COLO668 (cell line): ENCODE measurements at regions not wholly inside any gene's neighbourhood (a gene's known extent, or its start where the extent isn't known, plus 50 kb on each side); places are given as distances from the start of the nearest gene placed in this dataset.

ENCODE experiments used
- DNase-seq: peaks from one replicate; lab custom pipeline; 2025; ENCODE audit not compliant: unreplicated experiment; lab: John Stamatoyannopoulos, UW

GRCh38 chr6:7047966-7048365 lies 59.8 kb upstream of the RREB1 start:
- no peak for DNase-seq

DNA sequence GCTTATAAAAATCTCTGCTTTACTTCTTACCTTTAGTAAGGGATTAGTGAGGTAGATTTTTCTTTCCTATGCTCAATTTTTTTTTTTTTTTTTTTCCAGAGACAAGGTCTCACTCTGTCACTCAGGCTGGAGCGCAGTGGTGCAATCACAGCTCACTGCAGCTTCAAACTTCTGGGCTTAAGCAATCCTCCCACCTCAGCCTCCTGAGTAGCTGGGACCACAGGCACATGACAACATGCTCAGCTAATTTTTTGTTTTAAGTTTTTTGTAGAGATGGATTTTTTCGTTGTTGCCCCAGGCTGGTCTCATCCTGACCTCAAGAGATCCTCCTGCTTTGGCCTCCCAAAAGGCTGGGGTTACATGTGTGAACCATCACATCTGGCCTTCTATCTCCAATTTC lies 58.9 kb upstream of the RREB1 start:
- DNase-seq = no peak

DNA sequence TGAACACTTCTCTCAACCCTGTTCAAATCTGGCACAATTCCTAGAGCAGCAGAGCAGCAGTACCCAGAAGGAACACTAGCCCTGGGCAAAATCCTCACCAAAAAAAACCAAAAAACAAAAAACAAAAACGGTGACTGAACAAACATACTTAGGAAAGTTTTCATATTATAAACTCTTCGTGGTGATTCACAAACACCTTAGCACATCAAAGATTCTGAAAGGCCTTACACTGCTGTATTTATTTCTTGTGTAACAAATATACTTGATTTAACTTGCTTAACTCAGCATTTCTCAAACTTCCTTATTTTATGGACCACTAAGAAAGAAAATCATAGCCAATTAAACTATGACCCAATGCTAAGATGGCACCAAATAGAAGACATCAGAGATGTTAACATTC lies 57.8 kb upstream of the RREB1 start:
- DNase-seq = no peak

DNA sequence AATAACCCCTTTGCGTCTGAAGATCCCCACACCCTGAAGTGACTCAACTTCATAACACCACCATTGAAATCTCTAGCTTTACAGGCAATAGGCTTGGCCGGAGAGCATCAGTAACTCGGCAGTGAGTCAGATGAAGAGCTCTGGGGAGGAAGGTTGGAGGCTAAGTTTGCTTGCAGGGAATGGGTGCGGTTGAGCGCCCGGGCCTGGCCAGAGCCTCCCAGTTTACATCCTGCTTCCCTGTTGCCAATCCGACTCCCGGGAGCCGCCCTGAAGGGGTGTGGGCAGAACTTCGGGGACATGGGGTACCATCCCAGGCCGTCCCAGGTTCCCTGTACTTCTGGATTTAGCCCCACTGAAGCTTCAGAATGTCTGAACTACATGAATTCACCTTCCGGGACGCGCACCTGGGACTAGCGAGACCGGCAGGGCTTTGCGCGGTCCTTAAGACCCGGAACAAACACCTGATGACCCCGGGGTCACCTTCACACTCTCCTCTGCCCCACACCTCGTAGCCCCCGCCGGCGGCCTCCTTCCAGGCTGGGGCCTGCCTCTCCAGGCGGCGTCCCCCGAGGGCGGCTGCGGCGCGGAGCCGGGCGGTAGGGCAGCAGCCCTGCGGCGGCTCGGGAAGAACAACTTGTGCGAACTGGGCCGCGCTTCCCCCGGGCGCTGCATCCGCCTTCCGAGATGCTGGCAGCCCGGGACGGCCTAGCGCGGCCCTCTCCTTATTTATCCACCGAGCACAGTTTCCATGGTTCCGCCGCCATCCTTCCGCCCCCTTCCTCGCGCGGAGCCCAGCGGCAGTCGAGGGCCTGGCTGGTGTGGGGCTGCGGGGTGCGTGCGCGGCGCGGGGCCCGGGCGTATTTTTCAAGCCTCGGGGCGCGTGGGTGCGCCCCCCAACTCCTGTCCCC lies 56.6 kb upstream of the RREB1 start:
- peak; percentile 56 for DNase-seq

DNA sequence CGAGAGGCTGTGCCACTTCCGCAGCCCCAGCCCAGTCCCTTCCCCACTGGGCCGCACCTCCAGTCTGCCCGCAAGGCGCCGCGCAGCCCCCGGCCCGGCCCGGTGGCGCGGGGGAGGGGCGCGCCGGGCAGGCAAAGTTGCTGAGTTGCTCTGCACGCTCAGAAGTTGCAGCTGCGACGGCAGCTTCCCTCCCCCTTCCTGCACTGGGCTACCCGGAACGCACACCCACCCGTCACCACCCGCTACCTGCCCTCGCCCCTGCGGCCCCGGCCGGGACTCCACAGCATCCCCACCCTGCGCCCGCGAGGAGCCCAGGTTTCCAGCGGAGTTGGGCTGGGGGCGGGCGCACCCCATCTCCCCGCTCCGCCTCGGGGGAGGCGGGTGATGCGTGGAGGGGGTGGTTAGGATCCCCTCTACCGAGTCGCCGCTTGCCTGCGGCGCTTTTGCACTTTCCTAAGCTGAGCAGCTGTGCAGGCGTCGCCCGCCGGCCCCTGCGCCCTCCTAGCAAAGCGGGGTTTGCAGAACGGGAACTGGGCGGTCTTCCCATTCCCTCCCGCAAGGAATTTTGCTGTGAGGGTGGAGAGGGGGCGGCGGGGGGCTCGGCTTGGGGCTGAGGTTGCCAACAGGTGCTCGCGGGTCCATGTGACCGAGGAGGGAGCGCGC lies 55.9 kb upstream of the RREB1 start:
- peak; percentile 64 for DNase-seq

DNA sequence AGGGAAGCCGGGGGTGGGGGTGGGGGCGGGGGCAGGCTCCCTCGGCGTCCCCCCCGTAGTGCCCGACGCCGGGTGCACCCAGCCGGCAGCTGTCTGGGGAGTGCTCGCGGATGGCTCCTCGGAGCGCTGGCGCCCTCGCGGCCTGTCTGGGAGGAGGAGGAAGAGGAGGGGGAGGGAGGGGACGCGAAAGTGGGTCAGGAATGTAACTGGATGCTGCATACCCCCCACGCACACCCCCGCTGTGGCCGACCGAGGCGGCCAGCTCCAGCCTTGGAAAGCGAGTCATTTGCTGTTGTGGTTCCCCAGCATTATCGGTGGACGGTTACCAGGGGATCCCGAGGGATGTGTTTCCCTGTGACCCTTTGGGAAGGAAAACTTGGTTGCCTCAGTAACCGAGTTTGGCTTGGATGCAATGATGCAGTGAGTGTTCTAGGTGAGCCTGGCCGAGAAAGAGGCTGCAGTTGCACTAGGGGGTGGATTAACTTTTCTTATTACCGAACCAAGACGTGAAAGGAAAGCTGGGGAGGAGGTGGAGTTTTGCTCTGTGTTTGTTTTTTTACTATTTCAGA lies 55.2 kb upstream of the RREB1 start:
- DNase-seq = peak; percentile 44

GRCh38 chr6:7053125-7053774 lies 54.5 kb upstream of the RREB1 start:
- no peak for DNase-seq
